DND-41 (cell line): ENCODE measurements at regions not wholly inside any gene's neighbourhood (a gene's known extent, or its start where the extent isn't known, plus 50 kb on each side); places are given as distances from the start of the nearest gene placed in this dataset.
"Not testable (repeated sequence)": the region's sequence is repeated elsewhere in the genome, so short reads cannot be mapped to it uniquely, and the experiment has no call there.

Experiments
- EZH2 ChIP-seq: IDR thresholded peaks from 3 replicates; pipeline ENCODE4 v1.6.1; 2012; ENCODE audit warnings: borderline replicate concordance, low read depth, mild to moderate bottlenecking, moderate library complexity, low read length, inconsistent platforms; ENCODE audit not compliant: severe bottlenecking
- TF ChIP-seq, protein P1 (sequence below): IDR thresholded peaks from 2 replicates; pipeline ENCODE4 v1.5.1; 2012; ENCODE audit warnings: borderline replicate concordance, low read length, moderate library complexity, mild to moderate bottlenecking; ENCODE audit not compliant: poor library complexity, severe bottlenecking; ENCODE audit errors: extremely low read depth

GRCh38 chr5:104079861-104080645 is 517.5 kb upstream of the NUDT12 start:
- TF ChIP-seq, protein P1, sequence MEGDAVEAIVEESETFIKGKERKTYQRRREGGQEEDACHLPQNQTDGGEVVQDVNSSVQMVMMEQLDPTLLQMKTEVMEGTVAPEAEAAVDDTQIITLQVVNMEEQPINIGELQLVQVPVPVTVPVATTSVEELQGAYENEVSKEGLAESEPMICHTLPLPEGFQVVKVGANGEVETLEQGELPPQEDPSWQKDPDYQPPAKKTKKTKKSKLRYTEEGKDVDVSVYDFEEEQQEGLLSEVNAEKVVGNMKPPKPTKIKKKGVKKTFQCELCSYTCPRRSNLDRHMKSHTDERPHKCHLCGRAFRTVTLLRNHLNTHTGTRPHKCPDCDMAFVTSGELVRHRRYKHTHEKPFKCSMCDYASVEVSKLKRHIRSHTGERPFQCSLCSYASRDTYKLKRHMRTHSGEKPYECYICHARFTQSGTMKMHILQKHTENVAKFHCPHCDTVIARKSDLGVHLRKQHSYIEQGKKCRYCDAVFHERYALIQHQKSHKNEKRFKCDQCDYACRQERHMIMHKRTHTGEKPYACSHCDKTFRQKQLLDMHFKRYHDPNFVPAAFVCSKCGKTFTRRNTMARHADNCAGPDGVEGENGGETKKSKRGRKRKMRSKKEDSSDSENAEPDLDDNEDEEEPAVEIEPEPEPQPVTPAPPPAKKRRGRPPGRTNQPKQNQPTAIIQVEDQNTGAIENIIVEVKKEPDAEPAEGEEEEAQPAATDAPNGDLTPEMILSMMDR = not testable (repeated sequence)
- not testable (repeated sequence) for TF ChIP-seq EZH2
